Panc1 (cell line): ENCODE measurements at regions not wholly inside any gene's neighbourhood (a gene's known extent, or its start where the extent isn't known, plus 50 kb on each side); places are given as distances from the start of the nearest gene placed in this dataset.

Experiments used
- REST ChIP-seq, 2 experiments: IDR thresholded peaks; 2 replicates each; pipeline ENCODE4 v1.6.1; 2011 to 2012; ENCODE audit warnings: low read depth in 2 of 2, control low read depth in 1 of 2, low read length in 1 of 2, mild to moderate bottlenecking in 1 of 2, moderate library complexity in 1 of 2; ENCODE audit not compliant: insufficient read depth in 1 of 2
- TF ChIP-seq, protein P1 (sequence below): fragments of 450-650 bp; IDR thresholded peaks from 2 replicates; pipeline ENCODE4 v1.5.1; 2017; ENCODE audit warnings: mild to moderate bottlenecking

DNA sequence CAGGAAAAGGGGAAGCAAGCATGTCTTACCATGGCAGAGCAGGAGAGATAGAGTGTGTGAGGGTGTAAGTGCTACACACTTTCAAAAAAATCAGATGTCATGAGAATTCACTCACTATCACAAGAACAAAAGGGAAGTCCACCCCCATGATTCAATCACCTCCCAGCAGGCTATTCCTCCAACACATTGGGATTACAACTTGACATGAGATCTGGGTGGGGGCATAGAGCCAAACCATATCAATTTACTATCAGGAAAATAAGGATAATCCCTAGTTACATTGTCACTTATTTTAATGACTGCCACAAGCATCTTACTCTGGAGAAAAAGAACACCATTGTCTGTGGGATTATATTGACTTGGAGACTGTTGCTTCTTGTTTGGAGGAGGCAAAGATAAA lies 66.1 kb upstream of the VANGL1 start:
- no peak for TF ChIP-seq REST (IDR thresholded peaks at IDR 0.05; ENCODE audit: insufficient read depth in 1 of 2, low read depth in 2 of 2, low read length in 1 of 2)
- TF ChIP-seq, protein P1, sequence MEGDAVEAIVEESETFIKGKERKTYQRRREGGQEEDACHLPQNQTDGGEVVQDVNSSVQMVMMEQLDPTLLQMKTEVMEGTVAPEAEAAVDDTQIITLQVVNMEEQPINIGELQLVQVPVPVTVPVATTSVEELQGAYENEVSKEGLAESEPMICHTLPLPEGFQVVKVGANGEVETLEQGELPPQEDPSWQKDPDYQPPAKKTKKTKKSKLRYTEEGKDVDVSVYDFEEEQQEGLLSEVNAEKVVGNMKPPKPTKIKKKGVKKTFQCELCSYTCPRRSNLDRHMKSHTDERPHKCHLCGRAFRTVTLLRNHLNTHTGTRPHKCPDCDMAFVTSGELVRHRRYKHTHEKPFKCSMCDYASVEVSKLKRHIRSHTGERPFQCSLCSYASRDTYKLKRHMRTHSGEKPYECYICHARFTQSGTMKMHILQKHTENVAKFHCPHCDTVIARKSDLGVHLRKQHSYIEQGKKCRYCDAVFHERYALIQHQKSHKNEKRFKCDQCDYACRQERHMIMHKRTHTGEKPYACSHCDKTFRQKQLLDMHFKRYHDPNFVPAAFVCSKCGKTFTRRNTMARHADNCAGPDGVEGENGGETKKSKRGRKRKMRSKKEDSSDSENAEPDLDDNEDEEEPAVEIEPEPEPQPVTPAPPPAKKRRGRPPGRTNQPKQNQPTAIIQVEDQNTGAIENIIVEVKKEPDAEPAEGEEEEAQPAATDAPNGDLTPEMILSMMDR = no peak
